Inflammatory macrophage (primary cell): ENCODE measurements at regions not wholly inside any gene's neighbourhood (a gene's known extent, or its start where the extent isn't known, plus 50 kb on each side); places are given as distances from the start of the nearest gene placed in this dataset.
"Not testable (repeated sequence)": the region's sequence is repeated elsewhere in the genome, so short reads cannot be mapped to it uniquely, and the experiment has no call there.

ENCODE experiments used
- DNase-seq, 2 donors: peaks; one replicate each; pipeline ENCODE4 v3.0.0-alpha.2; 2020 to 2022

GRCh38 chr7:13235436-13235835 is 548.0 kb downstream of the ARL4A start:
- no peak for DNase-seq

- no peak for DNase-seq
These were observed 548.6 kb downstream of the ARL4A start for GRCh38 chr7:13236026-13236425.

- no peak for DNase-seq
These were observed 552.9 kb downstream of the ARL4A start for GRCh38 chr7:13240349-13240748.

- no peak for DNase-seq
These were observed 554.0 kb downstream of the ARL4A start for GRCh38 chr7:13241416-13241815.

GRCh38 chr7:13257661-13258060 is 570.2 kb downstream of the ARL4A start:
- no peak for DNase-seq

GRCh38 chr7:13258386-13258785 is 571.0 kb downstream of the ARL4A start:
- DNase-seq, result no peak

GRCh38 chr7:13259930-13260329 is 572.5 kb downstream of the ARL4A start:
- DNase-seq, result no peak

- peak; percentile 47 to 51 for DNase-seq
These were observed 575.6 kb downstream of the ARL4A start for GRCh38 chr7:13262929-13263530.

- no peak for DNase-seq
These were observed 577.8 kb downstream of the ARL4A start for GRCh38 chr7:13265271-13265670.

- not testable (repeated sequence) for DNase-seq
These were observed 586.8 kb downstream of the ARL4A start for GRCh38 chr7:13274205-13274604.

- no peak for DNase-seq
These were observed 589.5 kb downstream of the ARL4A start for GRCh38 chr7:13276977-13277376.

GRCh38 chr7:13278020-13278419 is 590.6 kb downstream of the ARL4A start:
- DNase-seq, result no peak

GRCh38 chr7:13279854-13280435 is 592.5 kb downstream of the ARL4A start:
- DNase-seq, result peak in 1 of 2 donors; percentile 52

GRCh38 chr7:13282377-13282980 is 595.0 kb downstream of the ARL4A start:
- peak in 1 of 2 donors; percentile 26 for DNase-seq

GRCh38 chr7:13286916-13287315 is 599.5 kb downstream of the ARL4A start:
- no peak for DNase-seq

GRCh38 chr7:13288516-13288915 is 601.1 kb downstream of the ARL4A start:
- no peak for DNase-seq

- DNase-seq, result no peak
These were observed 603.5 kb downstream of the ARL4A start for GRCh38 chr7:13290975-13291374.

GRCh38 chr7:13293264-13294002 is 606.0 kb downstream of the ARL4A start:
- no peak for DNase-seq

- no peak for DNase-seq
These were observed 619.6 kb downstream of the ARL4A start for GRCh38 chr7:13307040-13307439.

- DNase-seq, result no peak
These were observed 621.0 kb downstream of the ARL4A start for GRCh38 chr7:13308423-13308822.

- no peak for DNase-seq
These were observed 622.1 kb downstream of the ARL4A start for GRCh38 chr7:13309535-13309934.

GRCh38 chr7:13312307-13312706 is 624.9 kb downstream of the ARL4A start:
- no peak for DNase-seq

GRCh38 chr7:13320333-13320732 is 632.9 kb downstream of the ARL4A start:
- DNase-seq, result no peak

GRCh38 chr7:13321316-13321715 is 633.9 kb downstream of the ARL4A start:
- no peak for DNase-seq
